GM21447 (cell line): ENCODE measurements at regions not wholly inside any gene's neighbourhood (a gene's known extent, or its start where the extent isn't known, plus 50 kb on each side); places are given as distances from the start of the nearest gene placed in this dataset.

Source experiments
- ATAC-seq: cut with Tn5 transposase; IDR thresholded peaks from one replicate; pipeline ENCODE4 v1.9.1; 2021; ENCODE audit not compliant: unreplicated experiment

DNA sequence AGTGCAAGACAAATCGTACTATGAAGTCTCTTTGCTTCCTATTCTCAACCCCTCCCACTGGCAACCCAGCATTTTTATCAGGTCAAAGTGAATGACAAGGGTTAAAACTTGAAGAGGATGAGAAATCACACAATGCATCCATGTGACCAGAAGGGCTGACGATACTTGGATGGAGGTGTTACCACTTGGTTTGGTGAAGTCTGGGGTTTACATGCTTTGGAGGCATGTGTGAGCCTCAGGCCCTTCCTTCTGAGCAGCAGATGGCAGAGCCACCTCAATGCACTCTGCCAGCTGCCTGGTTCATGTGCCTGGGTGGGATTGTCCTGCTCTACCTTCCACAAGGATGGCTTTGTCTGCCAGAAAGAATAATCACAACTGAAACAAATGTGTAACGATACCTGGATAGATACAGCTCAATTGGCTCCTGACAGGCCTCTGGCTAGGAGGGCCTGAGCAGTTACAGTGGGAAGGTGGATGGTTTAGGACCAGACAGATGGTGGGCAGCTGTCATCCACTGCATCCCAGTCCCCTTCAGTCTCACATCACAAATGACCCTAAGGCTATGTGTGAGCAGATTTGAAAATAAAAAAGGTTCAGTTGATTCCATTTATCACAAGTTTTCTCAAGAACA lies 51.5 kb upstream of the CNIH3 start:
- no peak for ATAC-seq

DNA sequence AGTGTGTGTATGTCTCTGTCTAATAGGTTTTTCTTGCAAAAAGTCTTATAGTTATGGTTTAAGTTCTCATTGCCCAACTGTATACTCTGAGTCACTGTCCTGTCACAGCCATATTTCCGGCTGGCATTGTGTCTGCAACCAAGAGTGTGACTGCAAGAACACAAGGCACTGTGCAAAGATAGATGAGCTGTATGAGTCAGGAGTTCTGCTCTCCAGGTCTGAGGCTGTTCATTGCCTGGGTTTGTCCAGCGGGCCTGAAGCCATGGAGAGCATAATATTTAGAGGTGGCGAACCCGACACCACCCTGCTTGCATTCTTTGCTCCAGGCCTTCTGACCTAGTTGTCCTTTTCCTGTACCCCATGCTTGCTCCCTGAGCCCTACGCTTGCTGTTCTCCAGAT lies 50.9 kb upstream of the CNIH3 start:
- ATAC-seq = no peak

DNA sequence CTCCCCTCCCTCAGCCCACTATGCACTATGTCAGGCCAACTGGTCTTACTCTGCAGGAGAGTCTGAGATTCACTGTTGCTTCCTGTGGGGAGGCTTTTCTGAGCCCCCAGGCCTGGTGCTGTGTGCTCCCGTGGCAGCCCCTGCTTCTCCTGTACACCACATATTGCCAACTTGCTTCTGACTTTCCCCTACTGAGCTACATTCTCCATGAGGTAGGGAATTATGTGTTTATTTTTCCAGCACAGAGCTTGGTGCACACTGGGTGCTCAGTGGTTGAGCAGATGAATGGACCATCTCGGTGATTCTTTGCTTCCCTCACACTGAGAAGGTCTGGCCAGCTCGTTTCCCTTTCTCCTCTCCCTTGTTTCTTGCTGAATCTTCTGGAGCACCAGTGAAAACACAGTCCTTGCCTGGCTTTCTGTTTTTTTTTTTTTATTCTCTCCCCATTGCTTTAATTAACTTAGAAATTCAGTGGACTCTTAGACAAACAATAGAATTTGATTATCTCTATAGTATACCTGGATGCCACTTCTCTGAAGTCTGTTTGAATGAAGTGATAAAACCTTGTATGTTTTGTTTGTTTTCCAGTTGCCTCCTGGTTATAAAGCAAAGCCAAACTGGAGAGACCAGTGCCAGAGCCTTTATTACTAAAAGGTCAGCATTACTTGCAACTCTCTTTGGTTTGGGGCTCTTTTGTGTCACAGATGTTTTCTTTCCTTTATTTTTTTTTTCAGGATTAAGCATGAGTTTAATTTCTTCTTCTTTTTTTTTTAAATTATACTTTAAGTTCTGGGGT lies 50.3 kb upstream of the CNIH3 start:
- no peak for ATAC-seq
